GM12801 (cell line): ENCODE measurements at regions not wholly inside any gene's neighbourhood (a gene's known extent, or its start where the extent isn't known, plus 50 kb on each side); places are given as distances from the start of the nearest gene placed in this dataset.

ENCODE experiments used
- TF ChIP-seq, protein P1 (sequence below): IDR thresholded peaks from one replicate; pipeline ENCODE4 v1.5.1; 2011; ENCODE audit warnings: control low read depth; ENCODE audit not compliant: insufficient read length; ENCODE audit errors: extremely low read depth

- TF ChIP-seq, protein P1, sequence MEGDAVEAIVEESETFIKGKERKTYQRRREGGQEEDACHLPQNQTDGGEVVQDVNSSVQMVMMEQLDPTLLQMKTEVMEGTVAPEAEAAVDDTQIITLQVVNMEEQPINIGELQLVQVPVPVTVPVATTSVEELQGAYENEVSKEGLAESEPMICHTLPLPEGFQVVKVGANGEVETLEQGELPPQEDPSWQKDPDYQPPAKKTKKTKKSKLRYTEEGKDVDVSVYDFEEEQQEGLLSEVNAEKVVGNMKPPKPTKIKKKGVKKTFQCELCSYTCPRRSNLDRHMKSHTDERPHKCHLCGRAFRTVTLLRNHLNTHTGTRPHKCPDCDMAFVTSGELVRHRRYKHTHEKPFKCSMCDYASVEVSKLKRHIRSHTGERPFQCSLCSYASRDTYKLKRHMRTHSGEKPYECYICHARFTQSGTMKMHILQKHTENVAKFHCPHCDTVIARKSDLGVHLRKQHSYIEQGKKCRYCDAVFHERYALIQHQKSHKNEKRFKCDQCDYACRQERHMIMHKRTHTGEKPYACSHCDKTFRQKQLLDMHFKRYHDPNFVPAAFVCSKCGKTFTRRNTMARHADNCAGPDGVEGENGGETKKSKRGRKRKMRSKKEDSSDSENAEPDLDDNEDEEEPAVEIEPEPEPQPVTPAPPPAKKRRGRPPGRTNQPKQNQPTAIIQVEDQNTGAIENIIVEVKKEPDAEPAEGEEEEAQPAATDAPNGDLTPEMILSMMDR = no peak
Measured at GRCh38 chr12:107144441-107144840, 51.1 kb upstream of the CRY1 start.

- TF ChIP-seq, protein P1 = no peak
Measured at GRCh38 chr12:107144990-107145389, 51.6 kb upstream of the CRY1 start.

DNA sequence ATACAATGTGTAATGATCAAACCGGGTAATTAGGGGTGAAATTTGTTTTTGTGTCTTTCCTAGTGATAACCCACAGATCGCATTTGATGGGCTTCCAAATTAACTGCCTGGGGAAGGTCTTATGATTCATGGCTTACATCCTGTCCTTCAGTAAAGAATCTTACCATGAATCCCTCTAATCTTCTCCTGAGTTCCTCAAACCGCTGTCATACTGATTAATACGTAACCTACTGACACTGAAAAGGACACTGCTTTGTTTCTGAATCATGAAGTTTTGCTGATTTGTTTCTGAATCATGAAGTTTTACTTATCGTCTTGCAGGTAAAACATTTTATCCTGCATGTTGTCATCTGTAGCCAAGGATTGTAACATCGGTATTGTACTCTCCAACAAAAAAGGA, 52.0 kb upstream of the CRY1 start:
- TF ChIP-seq, protein P1 = no peak

GRCh38 chr12:107148107-107148506, 54.8 kb upstream of the CRY1 start:
- TF ChIP-seq, protein P1 = no peak

- TF ChIP-seq, protein P1 = no peak
Measured at GRCh38 chr12:107152315-107152714, 59.0 kb upstream of the CRY1 start.

DNA sequence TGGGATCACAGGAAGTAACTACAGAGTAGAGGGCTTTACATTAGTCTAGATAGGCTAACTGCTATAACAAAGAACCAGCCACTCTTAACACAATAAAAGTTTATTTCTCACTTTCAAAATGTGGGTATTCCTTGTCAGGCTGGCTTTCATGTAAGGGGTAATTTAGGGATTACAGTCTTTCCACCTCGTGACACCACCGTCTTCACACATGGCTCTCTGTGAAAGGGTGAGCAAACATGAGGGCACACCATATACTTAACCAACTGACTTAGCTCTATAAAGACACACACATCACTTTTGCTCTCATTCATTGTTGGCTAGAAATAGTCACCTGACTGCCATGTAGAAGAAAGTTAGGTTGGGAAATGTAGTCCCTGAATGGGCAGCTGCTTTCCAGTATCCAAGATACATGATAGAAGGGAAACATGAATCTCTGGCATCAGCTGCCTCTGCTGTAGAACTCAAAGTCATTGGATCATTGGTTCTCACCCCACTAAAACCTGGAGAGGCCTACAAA, 66.1 kb upstream of the CRY1 start:
- TF ChIP-seq, protein P1 = no peak

DNA sequence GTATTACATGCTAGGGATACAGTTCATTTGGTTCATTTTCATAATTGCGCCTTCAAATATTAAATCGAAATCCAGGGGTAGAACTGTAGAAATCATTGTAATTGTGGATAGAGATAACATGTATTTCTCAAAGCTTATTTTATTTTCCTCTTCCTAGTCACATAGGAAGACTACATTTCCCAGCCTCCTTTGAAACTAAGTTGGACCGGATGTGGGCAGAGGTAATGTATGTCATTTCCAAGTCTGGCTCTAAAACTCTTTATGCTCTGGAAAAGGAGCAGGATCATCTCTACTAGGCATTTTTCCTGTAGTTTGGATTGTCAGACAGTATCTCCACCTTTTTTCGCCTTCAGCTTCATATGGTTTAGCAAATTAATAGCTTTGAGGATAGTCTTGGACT, 70.1 kb upstream of the CRY1 start:
- TF ChIP-seq, protein P1 = no peak
